ENCODE measurements at regions not wholly inside any gene's neighbourhood (a gene's known extent, or its start where the extent isn't known, plus 50 kb on each side); places are given as distances from the start of the nearest gene placed in this dataset.

GRCh38 chr1:62993844-62994243, 209.9 kb downstream of the ATG4C start:
- TF ChIP-seq EZH2phosphoT487 (IDR thresholded peaks at IDR 0.05; ENCODE audit: borderline replicate concordance, low read depth, low read length) (no peak), CTCF (conservative IDR thresholded peaks at IDR 0.05; ENCODE audit: low read length) (no peak)

Data from OCI-LY7 (cell line).